K562 (cell line): ENCODE measurements at regions not wholly inside any gene's neighbourhood (a gene's known extent, or its start where the extent isn't known, plus 50 kb on each side); places are given as distances from the start of the nearest gene placed in this dataset.

Experiments
- ATAC-seq: fragments of 200-7000 bp; cut with Tn5 transposase; 3 replicates; pipeline ENCODE4 v1.9.1; 2020; ENCODE audit warnings: moderate library complexity
- BruUV-seq: library from RNA; stranded (reverse); fragments of 400-500 nt; replicated peaks from 2 replicates; lab custom pipeline; 2021; lab: Mats Ljungman, UMichigan
- CTCF ChIA-PET: fragments of 300-600 bp; formaldehyde crosslinking; extraction: SDS; loops from one replicate; lab custom pipeline; 2021; ENCODE audit warnings: low intra/inter-chr PET ratio; lab: Yijun Ruan, JAX
- POLR2A ChIA-PET: fragments of 300-600, 350-650 bp; sonication (Branson Sonifier 250); formaldehyde crosslinking; extraction: SDS; loops from one replicate; lab custom pipeline; 2021; ENCODE audit warnings: antibody characterized with exemption, inconsistent platforms; lab: Yijun Ruan, JAX
- DNase-seq, 4 experiments: peaks; one replicate each; pipeline versions ENCODE4 v3.0.0 to v3.0.0-alpha.2; 2011 to 2018; ENCODE audit warnings: low spot score in 3 of 4, mixed read lengths in 3 of 4; ENCODE audit errors: extremely low read depth in 1 of 4
- FAIRE-seq: peaks from 2 replicates; lab custom pipeline; 2011; peaks lifted over from hg19 to GRCh38; lab: Jason Lieb, UNC
- H2AFZ ChIP-seq: 2 replicates; pipeline ENCODE4 v1.6.0; 2011; ENCODE audit warnings: low read depth, low read length, control low read depth, inconsistent platforms
- H3K27ac ChIP-seq: fragments of 200-600 bp; 3 replicates; pipeline ENCODE4 v1.8.0; 2011; ENCODE audit warnings: low read depth, mild to moderate bottlenecking, control low read depth, inconsistent platforms, low read length, moderate library complexity, mixed read lengths; ENCODE audit errors: extremely low read depth
- H3K27me3 ChIP-seq, 2 experiments: fragments of 300-600 bp in 1 of 2; 2 replicates in 1 of 2; 3 replicates in 1 of 2; pipeline versions ENCODE4 v1.6.0 to v1.8.0; 2011; ENCODE audit warnings: inconsistent platforms in 2 of 2, low read length in 2 of 2, mild to moderate bottlenecking in 1 of 2, mixed read lengths in 1 of 2, moderate library complexity in 1 of 2; ENCODE audit not compliant: control insufficient read depth in 2 of 2, insufficient read depth in 2 of 2
- H3K36me3 ChIP-seq: fragments of 300-600 bp; 3 replicates; pipeline ENCODE4 v1.8.0; 2011; ENCODE audit warnings: mild to moderate bottlenecking, low read length, inconsistent platforms; ENCODE audit not compliant: control insufficient read depth, insufficient read depth
- H3K4me1 ChIP-seq, 2 experiments: fragments of 200-600 bp in 1 of 2; replicated peaks in 1 of 2; 2 replicates in 1 of 2; 3 replicates in 1 of 2; pipeline versions ENCODE4 v1.5.1 to v1.8.0; 2011; ENCODE audit warnings: inconsistent platforms in 2 of 2, low read length in 2 of 2, mild to moderate bottlenecking in 1 of 2, mixed read lengths in 1 of 2, moderate library complexity in 1 of 2; ENCODE audit not compliant: control insufficient read depth in 2 of 2, insufficient read depth in 2 of 2
- H3K4me2 ChIP-seq: 2 replicates; pipeline ENCODE4 v1.6.1; 2011; ENCODE audit warnings: low read length, control low read depth, inconsistent platforms, mixed read lengths; ENCODE audit not compliant: insufficient read depth
- H3K4me3 ChIP-seq: fragments of 200-600 bp; sonication (generic), shearing (Covaris generic); 2 replicates; pipeline ENCODE4 v1.5.1; 2016; ENCODE audit warnings: control low read depth, inconsistent platforms
- H3K79me2 ChIP-seq: fragments of 200-600 bp; 3 replicates; pipeline ENCODE4 v1.8.0; 2011; ENCODE audit warnings: low read length, inconsistent platforms; ENCODE audit not compliant: control insufficient read depth, insufficient read depth
- H3K9ac ChIP-seq, 2 experiments: 2 replicates each; pipeline versions ENCODE4 v1.6.0 to v1.6.1; 2011; ENCODE audit warnings: low read depth in 2 of 2, low read length in 2 of 2, control low read depth in 1 of 2, inconsistent platforms in 1 of 2, mild to moderate bottlenecking in 1 of 2, mixed read lengths in 1 of 2; ENCODE audit not compliant: insufficient read depth in 1 of 2
- H3K9me1 ChIP-seq: one replicate; pipeline ENCODE4 v1.6.0; 2011; ENCODE audit warnings: inconsistent platforms, mild to moderate bottlenecking, low read length, moderate library complexity; ENCODE audit not compliant: control insufficient read depth, insufficient read depth
- H3K9me3 ChIP-seq: replicated peaks from 2 replicates; pipeline ENCODE4 v1.5.1; 2011; ENCODE audit warnings: low read depth, low read length, inconsistent platforms; ENCODE audit not compliant: control insufficient read depth, insufficient read depth
- H4K20me1 ChIP-seq: replicated peaks from 2 replicates; pipeline ENCODE4 v1.6.1; 2011; ENCODE audit warnings: low read length, inconsistent platforms, mixed read lengths; ENCODE audit not compliant: control insufficient read depth, insufficient read depth
- C11orf30 ChIP-seq: fragments of 450-650 bp; IDR thresholded peaks from 2 replicates; pipeline ENCODE4 v1.6.1; 2016; ENCODE audit warnings: low read depth, mild to moderate bottlenecking
- FOS ChIP-seq: IDR thresholded peaks from 3 replicates; pipeline ENCODE4 v1.6.1; 2011; ENCODE audit not compliant: insufficient read length; ENCODE audit errors: extremely low read depth
- KAT2B ChIP-seq: IDR thresholded peaks from one replicate; pipeline ENCODE4 v1.6.1; 2012; ENCODE audit warnings: low read depth, mild to moderate bottlenecking, control low read depth, inconsistent platforms, low read length, moderate library complexity
- MAFF ChIP-seq: IDR thresholded peaks from 2 replicates; pipeline ENCODE4 v1.6.1; 2012; ENCODE audit warnings: low read length, improper control_type of control experiment
- MAFG ChIP-seq: fragments of 450-650 bp; conservative IDR thresholded peaks from 2 replicates; pipeline ENCODE4 v1.6.1; 2016; ENCODE audit warnings: missing genetic modification characterization, missing compliant biosample characterization
- MAFK ChIP-seq: IDR thresholded peaks from 2 replicates; pipeline ENCODE4 v1.6.1; 2011; ENCODE audit warnings: low read length, improper control_type of control experiment
- SMARCA4 ChIP-seq: fragments of 450-650 bp; IDR thresholded peaks from 2 replicates; pipeline ENCODE4 v1.6.1; 2016
- SRF ChIP-seq, 2 experiments: fragments of 250-450, 450-650 bp in 1 of 2; sonication (Bioruptor Pico) in 1 of 2; sonication (generic) in 1 of 2; formaldehyde crosslinking; IDR thresholded peaks; 2 replicates each; pipeline versions ENCODE4 v1.5.0 to v1.5.1; 2020 to 2022; ENCODE audit warnings: mild to moderate bottlenecking in 1 of 2, missing genetic modification reagents in 1 of 2
- USF1 ChIP-seq: sonication (generic); formaldehyde crosslinking; IDR thresholded peaks from 2 replicates; pipeline ENCODE4 v1.9.0; 2022; ENCODE audit warnings: mild to moderate bottlenecking, missing genetic modification reagents
- ZNF23 ChIP-seq: fragments of 250-450 bp; sonication (Bioruptor Pico); IDR thresholded peaks from 2 replicates; pipeline ENCODE4 v1.4.0; 2020; ENCODE audit warnings: mild to moderate bottlenecking
- ZNF316 ChIP-seq: fragments of 450-650 bp; IDR thresholded peaks from 2 replicates; pipeline ENCODE4 v1.6.1; 2016
- ZNF589 ChIP-seq: fragments of 200-800 bp; sonication (Bioruptor generic); IDR thresholded peaks from 2 replicates; pipeline ENCODE4 v1.6.1; 2016; ENCODE audit warnings: low read depth, missing genetic modification characterization, missing compliant biosample characterization
- WGBS: fragments of 100-300 bp; shearing (Covaris generic); methylation state at CpG from one replicate; pipeline ENCODE4 v1.1.6; 2016; ENCODE audit warnings: low coverage, mixed read lengths; ENCODE audit not compliant: insufficient coverage; ENCODE audit errors: missing lambda C conversion rate; 5-methylcytosine and 5-hydroxymethylcytosine counted together
- in situ Hi-C: fragments of 300-500 bp; cut with MboI; formaldehyde crosslinking; loops from 4 replicates; pipeline ENCODE4 v1.15.0; 2018; ENCODE audit warnings: inconsistent platforms, mixed read lengths
- intact Hi-C: fragments of 100-400 bp; cut with micrococcal nuclease; formaldehyde crosslinking; loops from 2 replicates; pipeline ENCODE4 v1.14.2; 2022

GRCh38 chr5:39494534-39494933 lies 69.8 kb upstream of the DAB2 start:
- H3K9me3 ChIP-seq, result no peaks in the 10 kb centered on the region
- intact Hi-C loops, result no loop called here
- no peak for ATAC-seq
- no peak for DNase-seq
- H3K9me1 ChIP-seq, result no peaks in the 10 kb centered on the region
- H3K27me3 ChIP-seq, result no peaks in the 10 kb centered on the region
- no peaks in the 10 kb centered on the region; a peak in 2 of 5 replicates for H3K4me1 ChIP-seq
- WGBS, result 0% methylated on average over 1 of the region's 1 CpG
- H3K36me3 ChIP-seq, result no peaks in the 10 kb centered on the region
- no peak for TF ChIP-seq KAT2B
- no peak for TF ChIP-seq ZNF23 (CRISPR knock-in tag)
- TF ChIP-seq FOS, result no peak
- no peak for TF ChIP-seq ZNF589 (CRISPR knock-in tag)
- TF ChIP-seq, all 486 proteins: peak for 0
- no peaks in the 10 kb centered on the region for H3K79me2 ChIP-seq
- H3K27ac ChIP-seq, result no peak overlapping the region
- POLR2A ChIA-PET, result no interaction called here
- no peak overlapping the region for H2AFZ ChIP-seq
- no TSS peak for BruUV-seq
- in situ Hi-C loops, result no loop called here
- no peaks in the 10 kb centered on the region for H4K20me1 ChIP-seq
- H3K4me3 ChIP-seq, result no peak overlapping the region
- H3K9ac ChIP-seq, result no peak overlapping the region
- H3K4me2 ChIP-seq, result no peak overlapping the region
- no peak for FAIRE-seq
- CTCF ChIA-PET, result interaction anchor here (0.6 kb wide), 1 partner anchor 268 kb away, joined by 3 read pairs; no protein-coding TSS in a partner anchor

DNA sequence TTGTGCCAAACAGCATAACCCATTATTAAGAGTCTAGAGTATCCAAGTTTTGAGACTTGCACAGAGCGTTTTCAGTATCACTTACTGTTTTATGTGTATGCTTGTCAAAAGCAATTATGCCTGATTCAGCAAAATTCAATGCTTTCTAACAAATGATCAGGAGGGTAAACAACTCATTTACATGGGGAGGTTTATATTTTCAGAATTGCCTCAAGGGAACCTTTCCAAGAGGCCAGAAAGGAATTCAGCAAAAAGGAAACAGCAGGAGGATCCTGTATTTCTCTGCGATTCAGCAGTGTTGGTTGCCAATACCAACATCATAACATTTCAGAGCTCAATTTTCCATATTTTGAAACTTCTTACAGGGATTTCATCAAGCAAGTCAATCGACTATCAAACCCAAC lies 69.3 kb upstream of the DAB2 start:
- no peaks in the 10 kb centered on the region for H3K9me1 ChIP-seq
- DNase-seq, result no peak
- CTCF ChIA-PET, result interaction anchor here (0.6 kb wide), 1 partner anchor 268 kb away, joined by 3 read pairs; no protein-coding TSS in a partner anchor
- no peak overlapping the region for H3K9ac ChIP-seq
- 0% methylated on average over 3 of the region's 3 CpGs for WGBS
- H3K27ac ChIP-seq, result no peak overlapping the region
- H2AFZ ChIP-seq, result no peak overlapping the region
- no TSS peak for BruUV-seq
- H3K79me2 ChIP-seq, result no peaks in the 10 kb centered on the region
- no peak overlapping the region for H3K4me3 ChIP-seq
- TF ChIP-seq USF1 (no peak), MAFF (peak; percentile 90), MAFG (tag) (peak; percentile 91), ZNF316 (peak; percentile 92), MAFK (peak; percentile 89), SMARCA4 (no peak), SRF (CRISPR knock-in tag; IDR thresholded peaks at IDR 0.05) (no peak), C11orf30 (peak; percentile 87)
- H3K4me1 ChIP-seq, result no peaks in the 10 kb centered on the region; a peak in 2 of 5 replicates
- no peak for FAIRE-seq
- POLR2A ChIA-PET, result no interaction called here
- H3K36me3 ChIP-seq, result no peaks in the 10 kb centered on the region
- H3K4me2 ChIP-seq, result no peak overlapping the region
- ATAC-seq, result no peak
- no peaks in the 10 kb centered on the region for H3K27me3 ChIP-seq
- H4K20me1 ChIP-seq, result no peaks in the 10 kb centered on the region
- in situ Hi-C loops (no loop called here), intact Hi-C loops (no loop called here)
- no peaks in the 10 kb centered on the region for H3K9me3 ChIP-seq
